DMS 273 (cell line): ENCODE measurements at regions not wholly inside any gene's neighbourhood (a gene's known extent, or its start where the extent isn't known, plus 50 kb on each side); places are given as distances from the start of the nearest gene placed in this dataset.
A peak's percentile ranks its signal among the peaks of the same experiment; 100 is the strongest.

Source experiments
- DNase-seq: peaks from one replicate; lab custom pipeline; 2025; ENCODE audit not compliant: unreplicated experiment; lab: John Stamatoyannopoulos, UW

GRCh38 chr12:30828686-30829085 lies 73.9 kb upstream of the CAPRIN2 start:
- DNase-seq: no peak

- DNase-seq: peak; percentile 26
Observed at GRCh38 chr12:30827101-30828066, 72.6 kb upstream of the CAPRIN2 start.

- DNase-seq: no peak
Observed at GRCh38 chr12:30826276-30826675, 71.5 kb upstream of the CAPRIN2 start.

- DNase-seq: no peak
Observed at GRCh38 chr12:30825341-30825740, 70.6 kb upstream of the CAPRIN2 start.

GRCh38 chr12:30824311-30824710 lies 69.6 kb upstream of the CAPRIN2 start:
- no peak for DNase-seq

GRCh38 chr12:30823764-30824163 lies 69.0 kb upstream of the CAPRIN2 start:
- DNase-seq: no peak

- DNase-seq: no peak
Observed at GRCh38 chr12:30823156-30823699, 68.5 kb upstream of the CAPRIN2 start.

- no peak for DNase-seq
Observed at GRCh38 chr12:30822385-30823155, 67.8 kb upstream of the CAPRIN2 start.

GRCh38 chr12:30820406-30820946 lies 65.7 kb upstream of the CAPRIN2 start:
- no peak for DNase-seq

GRCh38 chr12:30818562-30818961 lies 63.8 kb upstream of the CAPRIN2 start:
- no peak for DNase-seq

- no peak for DNase-seq
Observed at GRCh38 chr12:30816742-30817465, 62.2 kb upstream of the CAPRIN2 start.

GRCh38 chr12:30814295-30814655 lies 59.5 kb upstream of the CAPRIN2 start:
- no peak for DNase-seq

- DNase-seq: peak; percentile 43
Observed at GRCh38 chr12:30813525-30814294, 59.0 kb upstream of the CAPRIN2 start.

- DNase-seq: no peak
Observed at GRCh38 chr12:30811966-30812365, 57.2 kb upstream of the CAPRIN2 start.

- no peak for DNase-seq
Observed at GRCh38 chr12:30810918-30811317, 56.2 kb upstream of the CAPRIN2 start.

GRCh38 chr12:30807695-30808034 lies 52.9 kb upstream of the CAPRIN2 start:
- DNase-seq: no peak

- peak; percentile 77 for DNase-seq
Observed at GRCh38 chr12:30806989-30807694, 52.4 kb upstream of the CAPRIN2 start.

GRCh38 chr12:30805959-30806358 lies 51.2 kb upstream of the CAPRIN2 start:
- DNase-seq: no peak
